PC-3 (cell line): ENCODE measurements at regions not wholly inside any gene's neighbourhood (a gene's known extent, or its start where the extent isn't known, plus 50 kb on each side); places are given as distances from the start of the nearest gene placed in this dataset.

Experiments
- EZH2 ChIP-seq: fragments of 300-600 bp; sonication (generic); IDR thresholded peaks from one replicate; pipeline ENCODE4 v1.6.1; 2017; ENCODE audit warnings: antibody characterized with exemption, mild to moderate bottlenecking, low read length; ENCODE audit not compliant: unreplicated experiment
- EZH2phosphoT487 ChIP-seq: fragments of 300-600 bp; sonication (generic); IDR thresholded peaks from 2 replicates; pipeline ENCODE4 v1.6.1; 2018; ENCODE audit warnings: mild to moderate bottlenecking, antibody characterized with exemption, low read length, borderline replicate concordance
- TF ChIP-seq, protein P1 (sequence below): fragments of 300-600 bp; sonication (generic); conservative IDR thresholded peaks from 2 replicates; pipeline ENCODE4 v1.5.1; 2017; ENCODE audit warnings: antibody characterized with exemption, low read depth, mild to moderate bottlenecking, low read length

DNA sequence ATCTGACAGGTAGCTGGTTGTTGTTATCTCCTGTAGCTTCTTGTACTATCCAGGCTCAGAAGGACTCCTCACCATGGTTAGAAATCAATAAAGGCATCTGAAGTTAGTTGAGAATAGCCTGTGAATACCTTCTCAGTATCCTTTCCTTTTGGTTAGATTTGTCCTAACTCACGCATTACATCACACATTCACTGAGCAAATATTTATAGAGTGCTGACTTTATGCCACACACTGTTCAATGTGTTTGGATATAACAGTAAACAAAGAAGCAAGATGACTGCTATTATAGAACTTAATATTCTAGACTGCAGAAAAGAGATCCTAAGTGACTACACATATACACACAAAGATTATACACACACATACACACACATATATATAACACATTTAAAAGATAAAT is 889.9 kb upstream of the CHAC2 start:
- TF ChIP-seq, protein P1, sequence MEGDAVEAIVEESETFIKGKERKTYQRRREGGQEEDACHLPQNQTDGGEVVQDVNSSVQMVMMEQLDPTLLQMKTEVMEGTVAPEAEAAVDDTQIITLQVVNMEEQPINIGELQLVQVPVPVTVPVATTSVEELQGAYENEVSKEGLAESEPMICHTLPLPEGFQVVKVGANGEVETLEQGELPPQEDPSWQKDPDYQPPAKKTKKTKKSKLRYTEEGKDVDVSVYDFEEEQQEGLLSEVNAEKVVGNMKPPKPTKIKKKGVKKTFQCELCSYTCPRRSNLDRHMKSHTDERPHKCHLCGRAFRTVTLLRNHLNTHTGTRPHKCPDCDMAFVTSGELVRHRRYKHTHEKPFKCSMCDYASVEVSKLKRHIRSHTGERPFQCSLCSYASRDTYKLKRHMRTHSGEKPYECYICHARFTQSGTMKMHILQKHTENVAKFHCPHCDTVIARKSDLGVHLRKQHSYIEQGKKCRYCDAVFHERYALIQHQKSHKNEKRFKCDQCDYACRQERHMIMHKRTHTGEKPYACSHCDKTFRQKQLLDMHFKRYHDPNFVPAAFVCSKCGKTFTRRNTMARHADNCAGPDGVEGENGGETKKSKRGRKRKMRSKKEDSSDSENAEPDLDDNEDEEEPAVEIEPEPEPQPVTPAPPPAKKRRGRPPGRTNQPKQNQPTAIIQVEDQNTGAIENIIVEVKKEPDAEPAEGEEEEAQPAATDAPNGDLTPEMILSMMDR, result no peak
- TF ChIP-seq EZH2, result no peak
- TF ChIP-seq EZH2phosphoT487, result no peak
